Activated CD4-positive, alpha-beta T cell treated with anti-CD3 and anti-CD28 coated beads, Interleukin-2, amount 50 U/mL, for 4 hours (primary cell): ENCODE measurements at regions not wholly inside any gene's neighbourhood (a gene's known extent, or its start where the extent isn't known, plus 50 kb on each side); places are given as distances from the start of the nearest gene placed in this dataset.
A peak's percentile ranks its signal among the peaks of the same experiment; 100 is the strongest.

Source experiments
- DNase-seq, 2 experiments: peaks; one replicate each; pipeline ENCODE4 v3.0.0-alpha.2; 2020

- DNase-seq = no peak
These were observed 820.4 kb upstream of the ALCAM start for GRCh38 chr3:104546301-104546700.

DNA sequence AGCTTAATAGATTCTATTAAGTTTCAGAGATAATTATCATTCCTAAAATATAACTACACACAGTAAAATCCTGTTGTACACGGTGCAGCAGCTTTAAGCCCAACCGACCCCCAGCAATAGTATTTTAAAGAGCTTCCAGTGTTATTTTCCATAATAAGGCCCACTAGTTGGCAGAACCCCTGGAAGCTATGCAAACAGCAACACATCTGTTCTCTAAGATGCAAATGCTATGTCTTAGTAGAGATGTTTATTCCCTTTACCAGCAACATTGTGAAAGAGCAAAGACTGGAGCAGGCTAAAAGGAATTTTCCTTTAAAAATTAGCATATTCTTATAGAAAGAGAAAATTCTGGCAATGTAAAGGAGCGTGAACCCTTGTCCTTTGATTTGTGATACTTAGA lies 819.7 kb upstream of the ALCAM start:
- no peak for DNase-seq

DNA sequence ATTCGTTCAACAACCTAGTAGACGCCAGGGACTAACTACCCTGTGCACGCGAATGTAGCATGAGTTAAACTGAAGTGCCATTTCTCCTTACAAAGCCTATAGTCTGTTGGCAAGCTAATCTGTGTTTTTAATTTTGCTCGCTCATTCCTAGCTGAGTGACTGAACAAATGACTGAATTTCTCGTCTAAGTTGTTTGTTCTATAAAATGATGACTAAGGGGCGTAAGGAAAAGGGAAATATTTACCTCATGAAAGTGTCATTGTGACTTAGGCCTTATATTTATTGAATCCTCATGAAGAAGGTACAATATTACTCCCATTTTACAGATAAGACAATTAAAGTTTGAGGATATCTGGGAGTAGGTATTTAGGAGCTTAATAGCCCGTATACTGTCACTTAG lies 818.3 kb upstream of the ALCAM start:
- no peak for DNase-seq

DNA sequence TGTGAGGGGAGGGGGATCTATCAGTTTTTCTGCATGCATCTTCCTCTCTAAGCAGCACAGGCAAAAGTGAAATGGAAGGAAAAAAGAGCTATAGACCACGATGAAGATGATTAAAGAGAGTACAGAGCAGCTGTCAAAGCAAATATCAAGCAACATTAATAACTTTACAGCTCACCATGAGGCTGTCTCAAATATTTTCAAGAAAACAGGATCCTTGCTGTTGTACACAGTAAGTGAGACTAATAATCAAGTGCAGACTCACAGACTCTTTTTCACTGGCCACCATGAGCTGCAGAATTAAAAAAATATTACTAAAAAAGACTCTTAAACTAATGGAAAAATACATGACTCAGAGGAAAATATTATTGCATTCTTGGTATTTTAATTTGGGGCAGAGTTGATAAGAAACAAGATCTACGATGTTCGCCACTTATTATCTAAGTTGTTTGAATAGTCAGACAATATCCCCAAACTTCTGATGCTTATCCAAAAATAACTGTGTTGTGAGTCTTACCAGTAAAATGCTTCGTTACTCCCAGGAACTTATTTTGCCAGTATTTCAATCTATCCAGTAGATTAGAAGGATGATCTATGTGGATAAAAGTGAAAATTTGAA lies 817.5 kb upstream of the ALCAM start:
- no peak for DNase-seq

DNA sequence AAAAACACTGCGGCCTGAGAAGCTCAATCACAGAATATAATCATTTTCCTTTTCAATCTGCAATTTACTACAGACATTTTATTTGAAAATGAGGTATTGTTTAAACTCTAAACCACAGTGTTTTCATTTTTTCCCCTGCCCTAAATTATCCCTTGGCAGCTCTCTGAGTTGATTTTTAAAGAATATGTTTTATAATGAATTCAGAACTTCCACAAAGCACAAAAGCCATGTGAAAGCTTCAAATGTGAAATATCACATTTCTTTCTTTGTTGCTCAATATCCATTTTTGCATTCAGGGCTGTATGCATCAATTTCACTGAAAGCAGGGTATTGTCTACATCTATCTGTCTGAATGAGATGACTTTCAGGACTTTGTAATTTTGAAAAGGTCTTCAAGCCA lies 813.6 kb upstream of the ALCAM start:
- no peak for DNase-seq

- DNase-seq = no peak
These were observed 812.3 kb upstream of the ALCAM start for GRCh38 chr3:104554425-104554824.

- no peak for DNase-seq
These were observed 811.0 kb upstream of the ALCAM start for GRCh38 chr3:104555728-104556127.

DNA sequence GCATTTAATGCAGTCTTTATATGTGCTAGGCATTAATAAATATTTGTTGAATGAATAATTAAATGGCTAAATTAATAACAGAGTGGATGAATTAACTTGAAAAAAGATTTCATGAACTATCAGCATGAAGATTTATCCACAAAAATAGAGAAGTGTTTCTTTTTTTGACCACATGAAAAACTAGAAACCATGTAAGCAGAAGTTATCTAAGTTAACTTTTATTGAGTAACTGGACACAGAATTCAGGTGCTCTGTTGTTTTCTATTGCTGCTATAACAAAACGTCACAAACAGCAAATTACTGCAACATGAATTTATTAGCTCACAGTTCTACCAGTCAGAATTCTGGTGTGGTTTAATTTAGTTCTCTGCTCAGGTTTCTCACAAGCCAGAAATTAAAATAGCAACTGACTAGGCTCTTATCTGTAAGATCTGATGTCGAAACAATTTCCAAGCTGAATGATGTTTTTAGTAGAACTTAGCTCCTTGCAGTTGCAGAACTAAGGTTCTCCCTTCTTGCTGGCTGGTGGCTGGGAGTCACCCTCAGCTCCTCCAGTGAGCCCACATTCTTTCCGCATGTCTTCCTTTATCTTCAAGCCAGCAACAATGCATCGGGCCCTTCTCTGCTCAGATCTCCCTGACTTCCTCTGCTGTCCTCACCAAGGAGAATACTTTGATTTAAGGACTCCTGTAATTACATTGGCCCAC lies 810.2 kb upstream of the ALCAM start:
- no peak for DNase-seq

DNA sequence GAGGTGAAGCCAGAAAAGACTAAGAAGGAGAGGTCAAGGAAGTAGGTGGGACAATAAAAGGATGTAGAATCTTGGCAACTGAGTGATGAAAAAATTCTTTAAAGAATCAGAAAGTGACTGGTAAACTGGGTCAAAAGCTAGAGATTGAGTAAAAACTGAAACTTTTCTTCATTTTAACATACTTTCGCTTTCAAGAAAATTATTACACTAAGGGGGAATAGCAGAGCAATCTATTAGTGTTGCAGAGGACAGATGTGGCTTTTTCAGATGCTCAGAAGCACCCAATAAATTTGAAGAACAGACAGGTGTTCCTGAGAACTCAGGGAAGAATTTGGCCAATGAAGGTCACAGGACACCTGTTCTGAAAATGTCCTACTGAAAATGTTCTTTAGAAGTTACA lies 805.4 kb upstream of the ALCAM start:
- DNase-seq = no peak

GRCh38 chr3:104564045-104564643 lies 802.6 kb upstream of the ALCAM start:
- DNase-seq = peak; percentile 43 to 60

DNA sequence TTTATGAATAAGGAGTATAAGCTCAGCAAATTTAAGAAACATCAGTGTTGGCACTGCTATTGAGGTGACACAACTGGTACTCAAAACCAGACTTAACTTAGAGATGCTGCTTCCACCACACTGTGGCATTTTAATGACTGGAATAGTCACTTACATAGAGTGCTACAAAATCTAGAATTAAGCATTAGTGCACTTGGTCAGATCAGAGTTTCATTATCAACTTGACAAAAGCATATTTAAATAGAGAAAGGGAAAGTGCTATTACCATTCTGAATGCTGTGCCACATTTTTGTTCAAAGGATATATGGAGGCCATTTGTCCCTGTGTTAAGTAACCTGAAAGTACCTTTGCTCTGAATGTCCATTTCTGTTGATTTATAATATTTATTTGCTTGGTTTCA lies 800.7 kb upstream of the ALCAM start:
- no peak for DNase-seq

- DNase-seq = no peak
These were observed 791.1 kb upstream of the ALCAM start for GRCh38 chr3:104575634-104576033.

DNA sequence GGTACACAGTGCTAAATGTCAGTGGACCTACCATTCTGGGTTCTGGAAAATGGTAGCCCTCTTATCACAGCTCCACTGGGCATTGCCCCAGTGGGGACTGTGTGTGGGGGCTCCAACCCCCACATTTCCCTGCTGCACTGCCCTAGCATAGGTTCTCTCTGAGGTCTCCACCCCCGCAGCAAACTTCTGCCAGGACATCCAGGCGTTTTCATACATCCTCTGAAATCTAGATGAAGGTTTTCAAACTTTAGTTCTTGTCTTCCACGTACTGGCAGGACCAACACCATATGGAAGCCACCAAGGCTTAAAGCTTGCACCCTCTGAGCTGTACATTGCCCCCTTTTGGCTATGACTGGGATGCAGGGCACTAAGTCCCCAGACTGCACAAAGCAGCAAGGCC lies 788.2 kb upstream of the ALCAM start:
- no peak for DNase-seq

GRCh38 chr3:104582092-104582491 lies 784.6 kb upstream of the ALCAM start:
- no peak for DNase-seq

DNA sequence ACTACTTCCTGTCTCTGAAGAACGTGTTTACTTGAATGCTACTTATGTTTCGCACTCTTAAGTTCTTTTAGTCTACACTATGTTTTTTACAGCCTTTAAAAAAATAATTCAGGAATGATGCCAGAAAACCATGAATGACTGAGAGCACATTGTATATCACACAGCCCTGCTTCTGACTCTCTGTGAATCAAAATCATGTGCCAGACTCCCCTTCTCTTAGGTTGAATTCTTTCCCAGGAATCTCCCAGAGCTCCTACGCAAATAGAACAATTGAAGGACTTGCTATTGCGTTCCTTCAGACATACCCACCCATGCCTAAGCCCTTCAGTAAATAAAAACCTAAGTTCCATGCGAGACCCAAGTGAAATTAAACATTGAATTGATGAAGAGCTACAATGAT lies 782.0 kb upstream of the ALCAM start:
- no peak for DNase-seq

DNA sequence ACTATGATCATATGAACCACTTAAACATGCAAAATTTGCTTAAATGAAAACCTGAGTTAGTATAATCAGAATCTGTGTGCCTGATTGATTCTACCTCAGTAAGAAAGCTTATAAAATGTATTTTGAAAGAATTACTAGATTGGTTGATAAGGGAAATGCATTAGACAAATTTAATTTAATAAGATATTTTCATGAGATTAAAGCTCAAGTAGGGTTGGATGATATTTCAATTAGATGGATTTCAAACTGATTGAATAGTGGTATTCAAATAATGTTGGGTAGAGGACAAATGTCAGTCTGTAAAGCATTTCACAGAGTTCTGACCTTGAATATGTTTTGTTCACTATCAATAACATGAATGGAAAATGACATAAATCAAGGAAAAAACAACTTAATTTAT lies 780.4 kb upstream of the ALCAM start:
- DNase-seq = no peak

- no peak for DNase-seq
These were observed 778.3 kb upstream of the ALCAM start for GRCh38 chr3:104588442-104588841.

DNA sequence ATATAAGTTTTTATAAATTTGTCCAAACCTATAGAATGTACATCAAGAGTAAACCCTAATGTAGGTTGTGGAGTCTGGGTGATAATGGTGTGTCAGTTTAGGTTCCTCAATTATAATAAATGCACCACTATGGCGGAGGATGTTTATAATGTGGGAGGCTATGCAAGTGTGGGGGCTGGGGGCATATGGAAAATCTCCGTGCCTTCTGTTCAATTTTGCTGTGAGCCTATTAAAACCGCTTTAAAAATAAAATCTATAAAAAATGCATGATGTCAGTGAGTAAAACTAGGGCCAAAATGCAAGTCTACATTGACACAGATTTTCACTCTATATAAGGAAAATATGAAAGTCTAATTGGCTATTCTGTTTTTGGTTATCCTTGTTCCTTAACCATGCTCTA lies 774.9 kb upstream of the ALCAM start:
- no peak for DNase-seq

DNA sequence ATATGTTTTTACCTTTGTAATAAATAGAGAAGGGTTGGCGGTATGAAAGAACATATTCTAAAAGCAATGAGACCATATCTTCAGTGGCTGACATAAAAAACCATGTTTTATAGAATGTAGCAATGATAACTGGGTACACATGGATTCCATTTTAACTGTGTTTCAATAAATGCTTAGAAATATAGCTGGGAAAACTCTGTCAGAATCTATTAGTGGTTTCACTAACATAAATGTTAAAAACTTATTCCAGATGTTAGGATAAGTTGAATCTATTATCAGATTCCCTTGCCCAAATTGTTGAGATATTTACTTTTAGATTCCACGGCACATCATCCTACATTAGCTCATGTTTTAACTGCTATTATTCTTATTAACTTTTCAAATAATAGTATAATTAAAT lies 772.2 kb upstream of the ALCAM start:
- no peak for DNase-seq

GRCh38 chr3:104596054-104596453 lies 770.7 kb upstream of the ALCAM start:
- DNase-seq = no peak

DNA sequence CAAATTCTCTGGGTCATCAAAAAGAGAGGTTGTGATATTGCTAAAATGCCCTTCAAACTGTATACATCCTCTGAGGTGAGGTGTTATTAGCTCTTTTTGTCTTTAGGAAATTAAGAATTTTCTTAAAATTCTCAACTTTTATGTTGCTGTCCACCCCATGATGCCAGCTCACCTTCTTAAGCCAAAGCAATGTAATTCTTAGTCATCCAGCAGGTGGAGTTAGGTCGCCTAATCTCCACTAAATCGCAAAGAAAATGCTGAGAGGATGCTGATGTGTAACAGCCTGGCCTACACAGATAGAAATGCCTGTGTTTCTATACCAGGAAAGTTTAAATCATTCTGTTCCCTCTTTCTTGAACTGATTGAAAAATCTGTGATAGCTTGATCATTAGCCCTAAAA lies 770.2 kb upstream of the ALCAM start:
- DNase-seq = no peak

- DNase-seq = no peak
These were observed 767.7 kb upstream of the ALCAM start for GRCh38 chr3:104598848-104599511.

- DNase-seq = no peak
These were observed 762.2 kb upstream of the ALCAM start for GRCh38 chr3:104604326-104605010.

GRCh38 chr3:104606812-104607211 lies 759.9 kb upstream of the ALCAM start:
- DNase-seq = no peak
